Sciatic nerve (tissue), 2 donors: ENCODE measurements at regions not wholly inside any gene's neighbourhood (a gene's known extent, or its start where the extent isn't known, plus 50 kb on each side); places are given as distances from the start of the nearest gene placed in this dataset.
"Not testable (repeated sequence)": the region's sequence is repeated elsewhere in the genome, so short reads cannot be mapped to it uniquely, and the experiment has no call there.

Source experiments
- ATAC-seq: fragments of 200-7000 bp; cut with Tn5 transposase; one replicate; pipeline ENCODE4 v1.9.1; 2020; ENCODE audit warnings: mild to moderate bottlenecking, moderate library complexity
- DNase-seq: peaks from one replicate; pipeline ENCODE4 v3.0.0-alpha.2; 2020; ENCODE audit warnings: low spot score
- intact Hi-C: fragments of 100-400 bp; cut with DNase I; formaldehyde crosslinking; loops from one replicate; pipeline ENCODE4 v1.14.2; 2022
- donor health status: DM: no; HTN: no; CAD: no.
- donor health status: DM: no; HTN: no; CAD: no.

DNA sequence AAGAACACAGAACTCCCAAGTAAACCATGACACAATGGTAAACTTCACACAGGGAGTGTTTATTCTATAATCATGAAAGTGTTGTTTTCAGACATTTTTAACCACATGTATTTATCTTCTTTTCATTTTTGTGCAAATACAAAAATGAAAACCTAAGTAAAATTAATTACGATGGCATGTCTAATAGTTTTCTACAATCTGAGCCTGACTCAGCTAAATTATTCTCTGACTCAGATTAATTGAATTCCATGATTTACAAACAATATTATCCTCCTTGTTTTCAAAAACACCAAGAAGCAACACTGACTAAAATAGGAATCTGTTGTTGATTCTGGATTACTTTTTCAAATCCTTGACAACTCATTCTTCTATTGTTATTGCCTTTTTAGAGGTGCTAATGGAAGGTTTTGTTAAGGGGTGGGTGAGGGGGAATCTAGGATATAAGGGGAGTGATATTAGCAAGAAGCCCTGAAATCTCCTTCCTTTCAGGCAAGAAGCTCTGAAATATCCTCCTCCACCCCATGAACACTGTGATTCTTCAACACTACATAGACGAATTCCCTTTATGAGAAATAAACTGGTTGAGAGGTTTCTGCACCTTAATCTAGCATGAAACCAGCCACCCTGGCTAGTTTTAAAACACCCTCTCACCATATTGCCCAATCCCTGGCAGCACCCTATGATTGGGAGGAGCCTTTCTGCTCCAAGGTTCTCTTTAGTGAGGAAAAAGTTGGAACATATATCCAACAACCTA is 1057.7 kb upstream of the PCDH20 start:
- intact Hi-C loops = no loop called here
- ATAC-seq = no peak
- no peak for DNase-seq

GRCh38 chr13:62453761-62454160 is 1038.1 kb upstream of the PCDH20 start:
- intact Hi-C loops = no loop called here
- no peak for DNase-seq
- ATAC-seq = no peak

- intact Hi-C loops = no loop called here
- DNase-seq = no peak
- no peak for ATAC-seq
These were observed 1035.1 kb upstream of the PCDH20 start for GRCh38 chr13:62450759-62451158.

DNA sequence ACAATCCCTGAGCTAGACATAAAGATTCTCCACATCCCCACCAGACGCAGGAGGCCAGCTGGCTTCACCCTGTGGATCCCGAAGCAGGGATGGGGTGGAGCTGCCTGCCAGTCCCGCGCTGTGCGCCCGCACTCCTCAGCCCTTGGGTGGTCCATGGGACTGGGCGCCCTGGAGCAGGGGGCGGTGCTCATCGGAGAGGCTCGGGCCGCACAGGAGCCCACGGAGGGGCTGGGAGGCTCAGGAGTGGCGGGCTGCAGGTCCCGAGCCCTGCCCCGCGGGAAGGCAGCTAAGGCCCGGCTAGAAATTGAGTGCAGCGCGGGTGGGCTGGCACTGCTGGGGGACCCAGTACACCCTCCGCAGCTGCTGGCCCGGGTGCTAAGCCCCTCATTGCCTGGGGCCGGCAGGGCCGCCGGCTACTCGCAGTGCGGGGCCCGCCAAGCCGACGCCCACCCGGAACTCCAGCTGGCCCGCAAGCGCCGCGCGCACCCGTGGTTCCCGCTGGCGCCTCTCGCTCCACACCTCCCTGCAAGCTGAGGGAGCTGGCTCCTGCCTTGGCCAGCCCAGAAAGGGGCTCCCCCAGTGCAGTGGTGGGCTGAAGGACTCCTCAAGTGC is 1032.2 kb upstream of the PCDH20 start:
- intact Hi-C loops, DNase-seq, ATAC-seq: not testable (repeated sequence)

DNA sequence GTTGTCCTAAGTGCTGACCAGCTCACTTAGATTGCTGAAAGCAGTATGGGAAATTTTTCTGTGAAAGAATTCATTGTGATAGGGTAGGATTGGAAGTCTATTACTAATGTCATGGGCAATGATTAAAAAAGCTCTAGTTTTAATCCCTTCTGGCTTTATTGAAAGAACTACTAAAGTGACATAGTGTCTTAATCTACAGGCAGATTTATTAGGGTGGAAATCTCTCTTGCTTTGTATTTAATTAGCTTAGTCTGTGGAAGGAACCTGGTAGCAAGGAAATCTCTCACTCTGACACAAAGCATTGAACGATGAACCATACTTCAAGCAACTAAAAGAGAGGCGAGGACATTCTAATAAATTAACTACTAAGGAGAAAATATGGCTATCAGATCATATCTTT is 1029.2 kb upstream of the PCDH20 start:
- intact Hi-C loops = no loop called here
- ATAC-seq = no peak
- no peak for DNase-seq

GRCh38 chr13:62434081-62434480 is 1018.4 kb upstream of the PCDH20 start:
- DNase-seq (no peak), ATAC-seq (no peak)
- intact Hi-C loops = no loop called here

- intact Hi-C loops = no loop called here
- DNase-seq = no peak
These were observed 1018.0 kb upstream of the PCDH20 start for GRCh38 chr13:62433660-62434059.

DNA sequence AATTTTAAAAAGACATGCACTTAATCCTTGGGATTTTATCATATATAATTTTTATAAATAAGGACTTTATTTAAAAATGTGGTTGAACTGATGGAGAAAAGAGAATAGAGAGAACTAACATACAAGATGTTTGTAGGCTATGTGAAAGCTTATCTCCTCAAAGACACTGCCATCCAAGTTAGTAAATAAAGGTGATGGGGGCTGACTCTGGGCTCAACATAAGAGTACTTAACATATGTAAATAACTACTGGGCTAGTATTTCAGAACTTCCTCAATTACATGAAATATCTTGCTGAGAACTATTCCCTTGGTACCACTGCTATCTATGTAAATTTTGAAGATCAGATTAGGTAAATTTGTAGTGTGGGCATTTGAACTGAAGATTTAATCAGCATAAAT is 1017.3 kb upstream of the PCDH20 start:
- intact Hi-C loops = no loop called here
- ATAC-seq = no peak
- no peak for DNase-seq

More at GRCh38 chr13:62433660-62434059, 1018.0 kb upstream of the PCDH20 start:
- no peak for ATAC-seq

DNA sequence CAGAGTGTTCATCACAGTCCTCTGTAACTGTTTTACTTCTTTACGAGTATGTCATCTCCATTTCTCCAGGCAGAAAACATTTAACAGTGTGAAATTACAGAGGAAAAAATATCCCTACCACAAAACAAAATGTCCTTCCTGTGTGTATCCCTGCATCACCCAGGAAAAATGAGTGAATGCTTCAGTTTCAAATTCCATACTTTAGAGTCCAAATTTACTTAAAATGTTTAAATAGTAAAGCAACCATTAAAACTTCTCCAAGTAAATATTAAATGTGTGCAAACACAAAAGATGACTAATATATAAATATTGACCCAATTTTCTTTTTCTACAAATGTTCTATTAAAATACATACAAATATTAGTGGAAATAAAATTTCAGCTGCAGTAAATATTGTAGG is 1016.6 kb upstream of the PCDH20 start:
- intact Hi-C loops = no loop called here
- no peak for DNase-seq
- ATAC-seq = no peak

GRCh38 chr13:62431852-62432251 is 1016.2 kb upstream of the PCDH20 start:
- ATAC-seq (no peak), DNase-seq (no peak)
- intact Hi-C loops = no loop called here

- intact Hi-C loops = no loop called here
- DNase-seq = no peak
- ATAC-seq = no peak
These were observed 1003.2 kb upstream of the PCDH20 start for GRCh38 chr13:62418872-62419271.

DNA sequence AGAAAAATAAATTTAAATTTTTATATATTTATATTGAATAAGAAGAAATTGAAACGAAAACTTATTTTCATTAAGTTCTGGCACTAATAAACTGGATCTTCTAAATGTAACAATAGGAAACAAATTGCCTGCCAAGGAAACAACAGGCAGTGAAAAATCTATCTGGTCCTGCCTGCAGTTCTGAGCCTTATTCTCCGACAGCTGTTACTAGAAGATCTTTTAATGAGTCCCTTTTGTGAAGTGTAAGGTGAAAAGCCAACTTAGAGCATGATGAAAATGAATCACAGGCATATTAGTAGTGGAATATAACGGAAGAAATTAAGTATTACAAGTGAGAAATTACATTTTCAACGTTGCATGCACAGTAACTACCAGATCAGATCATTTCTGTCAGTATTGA is 1002.7 kb upstream of the PCDH20 start:
- ATAC-seq = no peak
- intact Hi-C loops = no loop called here
- DNase-seq = no peak

- DNase-seq (no peak), ATAC-seq (no peak)
- intact Hi-C loops = no loop called here
These were observed 992.2 kb upstream of the PCDH20 start for GRCh38 chr13:62407871-62408270.

DNA sequence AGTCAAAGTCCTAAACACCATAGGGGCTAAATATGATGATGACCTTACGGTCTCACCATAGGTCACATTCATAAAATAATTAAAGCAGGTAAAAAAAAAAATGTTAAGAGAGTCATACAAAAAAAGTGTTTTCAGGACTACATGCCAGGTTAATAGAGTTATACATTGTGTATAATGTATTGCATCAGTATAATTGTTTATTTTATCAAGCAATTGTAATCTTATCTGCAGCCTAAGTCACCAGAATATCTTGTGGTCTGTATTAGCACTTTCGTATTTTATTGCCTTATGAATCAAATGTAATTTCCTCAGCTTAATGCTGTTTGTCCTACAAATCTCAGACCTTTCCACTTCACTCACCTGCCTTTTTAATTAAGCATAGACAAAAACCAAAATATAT is 972.9 kb upstream of the PCDH20 start:
- DNase-seq (no peak), ATAC-seq (no peak)
- intact Hi-C loops = no loop called here

DNA sequence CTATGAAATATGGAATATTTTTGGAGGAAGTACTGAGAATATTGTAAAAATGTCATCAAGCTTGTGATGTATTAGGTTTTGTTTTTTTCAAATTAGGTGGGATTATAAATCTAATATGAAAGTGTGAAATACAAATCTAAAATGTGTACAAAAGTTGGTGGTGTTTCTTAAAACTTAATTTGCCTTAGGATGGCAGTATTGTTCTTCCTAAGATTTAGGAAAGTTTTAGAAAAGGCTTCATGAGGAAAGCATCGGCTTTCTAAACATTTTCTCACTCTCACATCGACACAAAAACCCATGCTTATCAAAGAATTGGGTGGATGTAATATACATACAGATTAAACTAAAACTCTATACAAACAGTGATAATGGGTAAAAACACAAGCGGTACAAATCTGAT is 972.0 kb upstream of the PCDH20 start:
- ATAC-seq (no peak), DNase-seq (no peak)
- intact Hi-C loops = no loop called here

GRCh38 chr13:62379241-62379640 is 963.6 kb upstream of the PCDH20 start:
- DNase-seq, ATAC-seq, intact Hi-C loops: not testable (repeated sequence)

DNA sequence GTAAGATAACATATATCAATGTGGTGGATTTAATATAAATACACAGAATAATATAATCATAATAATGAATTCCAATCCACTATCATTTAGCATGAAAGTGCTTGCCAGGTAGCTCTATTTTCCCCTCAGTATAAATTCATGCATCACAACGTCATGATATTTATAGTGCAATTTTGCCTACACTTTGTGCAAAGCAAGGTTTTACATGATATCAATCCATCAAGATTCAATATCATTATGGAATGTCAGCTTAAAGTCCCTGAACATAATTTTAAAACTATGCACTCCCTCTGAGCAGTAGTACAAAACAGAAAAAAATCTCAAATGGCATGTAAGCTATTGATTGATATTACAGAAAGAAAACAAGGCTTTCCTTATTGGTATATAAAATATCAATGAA is 962.2 kb upstream of the PCDH20 start:
- intact Hi-C loops = no loop called here
- ATAC-seq (no peak), DNase-seq (no peak)

DNA sequence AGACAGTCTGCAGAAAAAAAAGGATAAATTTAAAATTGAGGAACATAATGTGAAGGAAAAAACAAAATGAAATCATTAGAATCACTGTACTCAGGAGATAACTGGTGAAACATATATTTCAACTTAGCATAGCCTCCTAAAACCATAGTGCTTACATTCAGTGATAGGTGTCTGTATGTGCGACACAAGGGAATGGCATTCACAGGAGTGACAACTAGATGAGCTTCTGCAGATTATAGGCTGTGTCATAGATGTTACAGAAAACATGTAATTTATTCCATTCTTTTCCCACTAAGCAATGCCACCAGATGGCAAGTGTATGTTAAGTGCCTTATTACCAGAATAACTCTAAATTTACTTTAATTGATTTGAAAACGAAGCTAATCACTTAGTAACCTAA is 960.0 kb upstream of the PCDH20 start:
- intact Hi-C loops = no loop called here
- ATAC-seq = no peak
- no peak for DNase-seq

GRCh38 chr13:62371737-62372136 is 956.1 kb upstream of the PCDH20 start:
- DNase-seq = no peak
- intact Hi-C loops = no loop called here

GRCh38 chr13:62367971-62368370 is 952.3 kb upstream of the PCDH20 start:
- intact Hi-C loops, ATAC-seq, DNase-seq: not testable (repeated sequence)

More at GRCh38 chr13:62371737-62372136, 956.1 kb upstream of the PCDH20 start:
- no peak for ATAC-seq

DNA sequence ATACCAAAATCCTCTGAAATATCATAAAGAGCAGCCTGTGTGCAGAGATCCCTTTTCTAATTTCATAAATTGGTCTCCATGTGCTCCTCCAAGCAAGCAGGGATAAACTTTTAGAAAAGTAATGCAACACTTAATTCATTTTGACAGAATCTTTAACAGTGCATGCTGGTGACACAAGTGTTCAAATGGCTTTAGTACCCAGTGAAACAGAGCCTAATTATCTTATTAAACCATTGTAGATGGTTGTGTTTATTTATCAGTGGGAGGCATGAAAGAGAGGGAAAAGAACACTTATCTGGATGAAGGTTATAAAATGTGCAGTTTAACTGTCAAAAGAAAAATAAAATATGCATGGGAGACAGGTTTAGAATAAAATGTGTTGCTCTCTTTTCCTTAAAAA is 945.0 kb upstream of the PCDH20 start:
- ATAC-seq = no peak
- intact Hi-C loops = no loop called here
- no peak for DNase-seq
